ENCODE measurements at regions not wholly inside any gene's neighbourhood (a gene's known extent, or its start where the extent isn't known, plus 50 kb on each side); places are given as distances from the start of the nearest gene placed in this dataset.

DNA sequence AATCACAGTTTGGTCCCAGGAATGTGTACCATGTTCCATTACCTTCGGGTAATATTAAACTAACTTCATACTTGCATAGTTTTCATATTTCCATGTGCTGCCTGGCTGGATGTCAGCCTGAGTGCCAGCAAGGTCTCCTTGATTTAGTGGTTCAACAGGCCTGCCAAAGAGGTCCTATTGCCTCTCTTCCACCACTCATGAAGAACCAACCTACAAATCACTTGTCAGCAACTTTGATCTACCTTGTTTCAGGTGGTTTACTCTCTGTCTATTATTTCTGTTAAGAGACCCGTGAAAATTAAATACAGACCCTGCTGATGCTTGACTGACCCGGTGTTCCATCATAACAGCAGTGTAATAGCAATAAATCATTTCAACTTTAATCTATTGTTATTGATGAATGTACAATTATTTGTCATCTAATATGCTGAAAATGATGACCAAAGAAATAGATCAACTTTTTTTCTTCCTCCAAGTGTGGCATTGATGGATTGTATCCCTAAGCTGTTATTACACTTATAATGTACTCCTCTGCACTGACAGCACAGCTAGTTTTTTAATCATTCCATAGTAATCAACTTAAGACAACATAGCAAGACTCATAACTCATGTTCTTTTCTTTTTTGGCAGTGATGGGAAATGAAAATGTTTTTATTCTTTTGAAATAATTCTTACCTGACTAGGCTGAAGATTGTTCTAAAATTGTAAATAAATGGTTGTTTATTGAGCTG is 1220.2 kb upstream of the ACVR2A start:
- H3K4me1 ChIP-seq: no peaks in the 10 kb centered on the region
- TF ChIP-seq EP300 (IDR thresholded peaks at IDR 0.05) (no peak), POLR2A (IDR thresholded peaks at IDR 0.05) (no peak), POLR2AphosphoS5 (IDR thresholded peaks at IDR 0.05) (no peak)
- TF ChIP-seq, protein P1, sequence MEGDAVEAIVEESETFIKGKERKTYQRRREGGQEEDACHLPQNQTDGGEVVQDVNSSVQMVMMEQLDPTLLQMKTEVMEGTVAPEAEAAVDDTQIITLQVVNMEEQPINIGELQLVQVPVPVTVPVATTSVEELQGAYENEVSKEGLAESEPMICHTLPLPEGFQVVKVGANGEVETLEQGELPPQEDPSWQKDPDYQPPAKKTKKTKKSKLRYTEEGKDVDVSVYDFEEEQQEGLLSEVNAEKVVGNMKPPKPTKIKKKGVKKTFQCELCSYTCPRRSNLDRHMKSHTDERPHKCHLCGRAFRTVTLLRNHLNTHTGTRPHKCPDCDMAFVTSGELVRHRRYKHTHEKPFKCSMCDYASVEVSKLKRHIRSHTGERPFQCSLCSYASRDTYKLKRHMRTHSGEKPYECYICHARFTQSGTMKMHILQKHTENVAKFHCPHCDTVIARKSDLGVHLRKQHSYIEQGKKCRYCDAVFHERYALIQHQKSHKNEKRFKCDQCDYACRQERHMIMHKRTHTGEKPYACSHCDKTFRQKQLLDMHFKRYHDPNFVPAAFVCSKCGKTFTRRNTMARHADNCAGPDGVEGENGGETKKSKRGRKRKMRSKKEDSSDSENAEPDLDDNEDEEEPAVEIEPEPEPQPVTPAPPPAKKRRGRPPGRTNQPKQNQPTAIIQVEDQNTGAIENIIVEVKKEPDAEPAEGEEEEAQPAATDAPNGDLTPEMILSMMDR (IDR thresholded peaks at IDR 0.05): no peak
- H3K9me3 ChIP-seq: no peaks in the 10 kb centered on the region
- H3K4me3 ChIP-seq: no peak overlapping the region
- no peak overlapping the region for H3K27ac ChIP-seq
- H3K36me3 ChIP-seq: no peaks in the 10 kb centered on the region
- WGBS: 41% methylated on average over 3 of the region's 3 CpGs
- no peaks in the 10 kb centered on the region for H3K27me3 ChIP-seq
- DNase-seq (ENCODE audit: low spot score in 2 of 2): no peak

DNA sequence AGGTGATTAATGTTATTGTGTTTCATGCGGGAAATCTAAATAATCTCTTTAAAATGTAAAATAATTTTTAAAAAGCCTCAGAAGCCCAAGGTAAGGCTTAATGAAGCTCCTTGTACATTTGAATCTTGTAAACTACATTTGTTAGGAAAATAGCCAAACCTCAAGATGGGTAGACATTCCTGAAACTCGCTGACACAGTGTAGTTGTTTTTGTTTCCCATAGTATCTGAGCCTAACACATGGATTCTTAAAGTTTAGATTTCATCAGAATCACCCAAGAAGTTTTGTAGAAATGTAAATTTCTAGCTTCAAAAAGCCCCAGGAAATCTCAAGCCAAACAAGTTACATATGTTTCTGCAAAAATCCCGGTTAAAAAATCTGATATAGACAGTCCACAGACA is 1221.1 kb upstream of the ACVR2A start:
- no peak for DNase-seq (ENCODE audit: low spot score in 2 of 2)
- Histone ChIP-seq H3K9me3 (no peaks in the 10 kb centered on the region), H3K4me1 (no peaks in the 10 kb centered on the region), H3K27me3 (no peaks in the 10 kb centered on the region), H3K4me3 (no peak overlapping the region), H3K27ac (no peak overlapping the region), H3K36me3 (no peaks in the 10 kb centered on the region)
- no peak for TF ChIP-seq POLR2A (IDR thresholded peaks at IDR 0.05)
- no peak for TF ChIP-seq POLR2AphosphoS5 (IDR thresholded peaks at IDR 0.05)
- TF ChIP-seq, protein P1 (IDR thresholded peaks at IDR 0.05): no peak
- TF ChIP-seq EP300 (IDR thresholded peaks at IDR 0.05): no peak
- WGBS: 66% methylated on average over 3 of the region's 3 CpGs

DNA sequence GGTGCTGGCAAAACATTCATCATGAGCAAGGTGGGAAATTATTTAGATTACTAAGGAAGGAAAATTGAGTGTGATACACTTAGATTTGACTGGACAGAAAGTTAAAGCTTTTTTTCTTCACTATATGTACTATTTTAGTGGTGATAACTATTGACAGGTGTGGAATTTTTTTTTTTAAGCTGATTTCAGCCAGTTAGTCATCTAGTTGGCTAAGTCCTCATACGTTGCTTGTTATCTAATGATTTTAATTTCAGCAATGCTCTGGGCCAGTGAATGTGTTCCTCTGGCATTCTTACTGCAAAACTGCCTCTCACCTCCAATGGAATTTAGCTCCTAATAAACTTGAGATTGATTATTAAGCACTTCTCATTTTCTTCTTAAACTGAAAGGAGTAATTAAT is 1223.2 kb upstream of the ACVR2A start:
- H3K27me3 ChIP-seq: no peaks in the 10 kb centered on the region
- TF ChIP-seq, protein P1 (IDR thresholded peaks at IDR 0.05): no peak
- TF ChIP-seq EP300 (IDR thresholded peaks at IDR 0.05): no peak
- TF ChIP-seq POLR2AphosphoS5 (IDR thresholded peaks at IDR 0.05): no peak
- TF ChIP-seq POLR2A (IDR thresholded peaks at IDR 0.05): no peak
- no peaks in the 10 kb centered on the region for H3K9me3 ChIP-seq
- DNase-seq (ENCODE audit: low spot score in 2 of 2): no peak
- H3K36me3 ChIP-seq: no peaks in the 10 kb centered on the region
- H3K4me1 ChIP-seq: no peaks in the 10 kb centered on the region
- H3K4me3 ChIP-seq: no peak overlapping the region
- 45% methylated on average over 1 of the region's 1 CpG for WGBS
- H3K27ac ChIP-seq: no peak overlapping the region

DNA sequence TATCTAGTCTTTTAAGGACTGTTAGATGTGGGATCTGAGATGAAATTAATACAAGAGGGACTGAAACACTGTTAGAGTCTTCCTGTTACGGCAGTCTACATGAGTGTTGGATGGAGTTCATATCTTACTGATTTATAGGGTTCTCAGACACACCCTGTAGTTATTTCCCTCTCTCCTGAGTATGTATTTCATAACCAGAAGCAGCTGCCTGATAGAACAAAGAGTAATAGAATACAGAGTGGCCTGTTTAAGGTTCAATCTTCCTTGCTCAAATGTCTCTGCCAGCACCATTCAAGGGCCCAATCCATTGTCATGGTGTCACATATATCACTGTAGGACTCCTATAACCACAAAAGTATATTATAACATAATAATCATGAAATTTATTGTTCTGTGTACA is 1229.1 kb upstream of the ACVR2A start:
- no peak for DNase-seq (ENCODE audit: low spot score in 2 of 2)
- 32% methylated on average over 1 of the region's 1 CpG for WGBS
- Histone ChIP-seq H3K4me3 (no peak overlapping the region), H3K36me3 (no peaks in the 10 kb centered on the region), H3K9me3 (no peaks in the 10 kb centered on the region), H3K4me1 (no peaks in the 10 kb centered on the region), H3K27ac (no peak overlapping the region), H3K27me3 (no peaks in the 10 kb centered on the region)
- TF ChIP-seq POLR2AphosphoS5 (IDR thresholded peaks at IDR 0.05) (no peak), POLR2A (IDR thresholded peaks at IDR 0.05) (no peak), EP300 (IDR thresholded peaks at IDR 0.05) (no peak)
- TF ChIP-seq, protein P1 (IDR thresholded peaks at IDR 0.05): no peak

DNA sequence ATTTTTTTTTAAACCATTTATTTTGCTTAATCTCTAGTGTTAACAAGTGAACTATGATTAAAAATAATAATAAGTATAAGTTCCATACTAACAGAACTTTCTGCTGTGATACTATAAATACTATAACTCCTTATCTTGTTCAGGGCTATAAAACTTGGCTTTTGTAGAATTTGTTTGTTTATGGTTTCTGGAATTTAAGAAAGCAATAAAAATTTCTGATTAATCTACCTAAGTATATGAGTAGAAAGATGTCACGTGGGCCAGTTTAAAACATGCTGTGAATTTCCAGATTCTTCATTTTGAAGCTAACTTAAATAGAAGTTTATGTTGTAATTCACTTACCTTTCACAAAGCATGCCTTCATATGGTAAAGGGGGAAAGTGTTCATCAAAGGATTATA is 1236.3 kb upstream of the ACVR2A start:
- WGBS: 75% methylated on average over 1 of the region's 1 CpG
- Histone ChIP-seq H3K9me3 (no peaks in the 10 kb centered on the region), H3K4me3 (no peak overlapping the region), H3K27ac (no peak overlapping the region), H3K27me3 (no peaks in the 10 kb centered on the region), H3K4me1 (no peaks in the 10 kb centered on the region), H3K36me3 (no peaks in the 10 kb centered on the region)
- TF ChIP-seq POLR2A (IDR thresholded peaks at IDR 0.05): no peak
- DNase-seq (ENCODE audit: low spot score in 2 of 2): no peak

DNA sequence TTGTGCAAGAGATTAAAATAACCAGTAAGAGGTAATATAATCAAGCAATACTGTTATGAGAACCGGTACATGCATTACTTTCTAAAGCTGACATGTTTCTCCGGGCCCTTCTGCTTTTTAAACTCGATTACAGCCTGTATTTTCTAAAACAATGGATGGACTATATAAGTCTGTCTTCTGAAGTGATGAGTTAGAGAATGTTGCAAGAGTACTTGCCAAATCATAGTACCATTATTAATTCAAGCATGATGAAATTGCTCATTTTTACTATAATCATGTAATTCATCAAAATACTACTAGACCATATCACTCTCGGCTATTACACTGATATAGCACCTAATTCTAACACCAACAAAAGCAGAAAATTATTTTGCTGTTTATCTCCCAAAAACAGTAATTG is 1240.3 kb upstream of the ACVR2A start:
- TF ChIP-seq EP300 (IDR thresholded peaks at IDR 0.05) (no peak), POLR2AphosphoS5 (IDR thresholded peaks at IDR 0.05) (no peak), POLR2A (IDR thresholded peaks at IDR 0.05) (no peak)
- TF ChIP-seq, protein P1 (IDR thresholded peaks at IDR 0.05): no peak
- H3K27me3 ChIP-seq: no peaks in the 10 kb centered on the region
- H3K4me1 ChIP-seq: no peaks in the 10 kb centered on the region
- H3K27ac ChIP-seq: no peak overlapping the region
- H3K4me3 ChIP-seq: no peak overlapping the region
- H3K36me3 ChIP-seq: no peaks in the 10 kb centered on the region
- DNase-seq (ENCODE audit: low spot score in 2 of 2): no peak
- 87% methylated on average over 4 of the region's 4 CpGs for WGBS
- no peaks in the 10 kb centered on the region for H3K9me3 ChIP-seq

All from suprapubic skin (tissue), 4 donors.